Skeletal muscle satellite cell (primary cell): ENCODE measurements at regions not wholly inside any gene's neighbourhood (a gene's known extent, or its start where the extent isn't known, plus 50 kb on each side); places are given as distances from the start of the nearest gene placed in this dataset.
A peak's percentile ranks its signal among the peaks of the same experiment; 100 is the strongest.
"Not testable (repeated sequence)": the region's sequence is repeated elsewhere in the genome, so short reads cannot be mapped to it uniquely, and the experiment has no call there.

Experiments used
- H3K27me3 ChIP-seq: 2 replicates; pipeline ENCODE4 v1.7.0; 2013; ENCODE audit warnings: low read length; ENCODE audit not compliant: control insufficient read depth, insufficient read depth
- H3K36me3 ChIP-seq: 2 replicates; pipeline ENCODE4 v1.7.0; 2013; ENCODE audit warnings: mild to moderate bottlenecking, control low read depth, low read length; ENCODE audit not compliant: insufficient read depth
- H3K4me1 ChIP-seq: 2 replicates; pipeline ENCODE4 v1.7.0; 2013; ENCODE audit warnings: low read length; ENCODE audit not compliant: control insufficient read depth, insufficient read depth
- H3K4me2 ChIP-seq: 2 replicates; pipeline ENCODE4 v1.7.0; 2013; ENCODE audit warnings: mild to moderate bottlenecking, low read length
- H3K4me3 ChIP-seq: 2 replicates; pipeline ENCODE4 v1.7.0; 2013; ENCODE audit warnings: low read length
- H3K9ac ChIP-seq: 2 replicates; pipeline ENCODE4 v1.7.0; 2013; ENCODE audit warnings: mild to moderate bottlenecking, low read depth, low read length, moderate library complexity
- H3K9me3 ChIP-seq: replicated peaks from 2 replicates; pipeline ENCODE4 v1.7.0; 2013; ENCODE audit warnings: mild to moderate bottlenecking, control low read depth, low read length

- H3K9me3 ChIP-seq, H3K4me3 ChIP-seq, H3K9ac ChIP-seq, H3K4me1 ChIP-seq, H3K36me3 ChIP-seq, H3K27me3 ChIP-seq, H3K4me2 ChIP-seq: not testable (repeated sequence)
Observed at GRCh38 chr3:102040144-102040543, 190.8 kb downstream of the NFKBIZ start.

DNA sequence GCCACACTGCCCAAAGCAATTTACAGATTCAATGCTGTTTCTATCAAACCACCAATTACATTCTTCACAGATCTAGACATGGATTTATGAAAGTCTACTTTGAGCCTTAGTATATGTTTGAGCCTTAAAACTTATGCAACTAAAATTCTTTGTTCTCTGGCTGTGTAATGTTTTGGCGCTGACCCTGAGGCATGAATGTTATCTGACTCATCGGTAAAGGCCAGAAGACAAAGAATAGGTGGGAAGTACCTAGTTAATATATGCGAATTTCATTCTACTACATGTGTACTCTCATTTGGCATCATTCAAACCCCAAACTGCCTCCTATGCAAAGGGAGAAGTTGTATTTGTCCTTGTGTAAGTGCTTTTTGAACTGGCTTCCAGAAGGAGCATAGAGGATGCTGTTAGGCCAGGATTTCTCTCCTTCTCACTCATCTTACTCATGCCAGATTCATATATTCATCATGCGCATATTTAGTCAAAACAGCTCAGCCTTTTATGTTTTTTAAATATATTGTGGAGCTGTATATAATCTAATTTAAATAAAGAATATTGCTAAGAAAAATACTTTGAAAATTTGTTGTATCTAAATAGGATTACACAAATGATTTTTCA, 204.2 kb downstream of the NFKBIZ start:
- Histone ChIP-seq H3K4me3 (no peak overlapping the region), H3K36me3 (no peaks in the 10 kb centered on the region), H3K4me1 (peaks cover 14% of the 10 kb centered on the region), H3K27me3 (no peaks in the 10 kb centered on the region), H3K4me2 (no peak overlapping the region), H3K9ac (no peak overlapping the region), H3K9me3 (no peaks in the 10 kb centered on the region)

GRCh38 chr3:102054543-102055080, 205.3 kb downstream of the NFKBIZ start:
- no peak overlapping the region for H3K9ac ChIP-seq
- no peaks in the 10 kb centered on the region for H3K36me3 ChIP-seq
- no peaks in the 10 kb centered on the region for H3K27me3 ChIP-seq
- H3K4me1 ChIP-seq = peaks cover 14% of the 10 kb centered on the region
- H3K9me3 ChIP-seq = no peaks in the 10 kb centered on the region
- no peak overlapping the region for H3K4me3 ChIP-seq
- H3K4me2 ChIP-seq = no peak overlapping the region

DNA sequence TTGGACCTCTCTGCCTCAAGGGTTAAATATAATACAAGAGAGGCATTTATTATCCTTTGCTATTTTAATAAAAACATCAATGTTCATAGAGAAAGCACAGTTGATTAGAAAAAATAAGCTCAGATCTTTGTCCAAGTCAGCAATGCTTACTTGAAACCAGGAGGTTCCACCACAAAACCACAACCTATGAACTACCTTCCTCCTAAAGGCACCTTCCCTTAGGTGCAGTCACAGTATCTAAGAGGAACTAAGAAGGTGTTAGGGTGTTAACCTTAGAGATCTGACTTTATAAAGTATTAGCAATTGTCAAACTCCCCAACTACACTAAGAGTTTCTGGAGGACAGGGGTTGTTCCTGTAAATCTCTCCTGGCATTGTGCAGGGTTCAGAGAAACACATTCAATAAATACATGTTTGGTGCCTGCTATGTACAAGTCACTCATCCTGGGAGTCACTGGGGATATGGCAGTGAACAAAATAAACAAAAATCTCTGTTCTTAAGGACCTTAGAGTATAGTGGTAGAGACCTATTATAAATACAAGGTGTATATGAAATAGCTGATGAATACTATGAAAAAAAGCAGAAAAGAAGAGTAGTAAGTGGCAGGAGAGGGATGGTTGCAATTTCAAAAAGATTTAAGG, 208.6 kb downstream of the NFKBIZ start:
- no peaks in the 10 kb centered on the region for H3K36me3 ChIP-seq
- no peaks in the 10 kb centered on the region for H3K9me3 ChIP-seq
- no peak overlapping the region for H3K9ac ChIP-seq
- no peaks in the 10 kb centered on the region for H3K27me3 ChIP-seq
- H3K4me3 ChIP-seq = no peak overlapping the region
- H3K4me1 ChIP-seq = peaks cover 14% of the 10 kb centered on the region
- no peak overlapping the region for H3K4me2 ChIP-seq

- Histone ChIP-seq H3K9me3 (no peaks in the 10 kb centered on the region), H3K4me3 (no peak overlapping the region), H3K36me3 (no peaks in the 10 kb centered on the region), H3K4me2 (no peak overlapping the region), H3K9ac (no peak overlapping the region), H3K4me1 (peaks cover 3% of the 10 kb centered on the region), H3K27me3 (no peaks in the 10 kb centered on the region)
Observed at GRCh38 chr3:102059145-102059943, 210.0 kb downstream of the NFKBIZ start.

DNA sequence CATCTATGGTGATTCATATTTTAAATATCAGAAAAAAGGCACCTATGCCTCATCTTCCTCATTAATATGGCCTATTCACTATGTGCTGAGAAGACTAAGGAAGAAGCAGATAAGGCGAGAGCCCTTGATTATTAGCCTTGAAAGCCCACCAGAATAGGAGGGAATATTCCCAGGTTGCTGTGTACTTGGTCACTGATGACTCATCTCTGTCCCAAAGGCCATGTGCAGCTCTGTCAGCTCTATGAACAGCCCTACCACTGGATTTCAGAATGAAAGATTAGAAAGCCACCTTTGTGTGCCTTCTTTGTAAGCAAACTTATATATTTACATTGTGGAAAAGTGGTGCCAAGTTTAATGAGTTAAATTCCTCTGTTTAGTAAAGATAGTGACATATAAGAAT, 211.5 kb downstream of the NFKBIZ start:
- peaks cover 3% of the 10 kb centered on the region for H3K4me1 ChIP-seq
- H3K4me2 ChIP-seq = no peak overlapping the region
- no peak overlapping the region for H3K9ac ChIP-seq
- no peaks in the 10 kb centered on the region for H3K9me3 ChIP-seq
- no peak overlapping the region for H3K4me3 ChIP-seq
- no peaks in the 10 kb centered on the region for H3K36me3 ChIP-seq
- H3K27me3 ChIP-seq = no peaks in the 10 kb centered on the region

DNA sequence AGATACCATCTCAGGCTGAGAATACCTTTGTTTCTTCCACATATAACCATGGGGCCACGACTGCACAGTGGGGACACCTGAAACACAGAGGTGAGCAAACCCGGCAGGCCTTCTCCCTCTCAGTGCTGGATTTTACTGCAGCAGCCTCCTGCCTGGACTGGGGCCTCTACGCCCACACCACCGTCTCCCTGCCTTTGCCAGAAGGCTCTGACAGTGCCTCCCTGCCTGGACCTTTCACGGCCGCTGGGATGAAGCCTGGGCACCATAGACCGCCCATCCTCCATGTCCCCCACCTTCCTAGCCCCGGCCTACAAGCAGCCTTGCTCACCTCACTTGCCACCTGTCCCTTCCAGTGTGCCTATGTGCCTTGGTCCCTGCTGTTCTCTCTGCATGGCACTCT, 214.3 kb downstream of the NFKBIZ start:
- no peak overlapping the region for H3K4me3 ChIP-seq
- H3K9ac ChIP-seq = no peak overlapping the region
- H3K27me3 ChIP-seq = no peaks in the 10 kb centered on the region
- H3K4me2 ChIP-seq = no peak overlapping the region
- H3K4me1 ChIP-seq = peaks cover 14% of the 10 kb centered on the region
- no peaks in the 10 kb centered on the region for H3K36me3 ChIP-seq
- H3K9me3 ChIP-seq = no peaks in the 10 kb centered on the region

DNA sequence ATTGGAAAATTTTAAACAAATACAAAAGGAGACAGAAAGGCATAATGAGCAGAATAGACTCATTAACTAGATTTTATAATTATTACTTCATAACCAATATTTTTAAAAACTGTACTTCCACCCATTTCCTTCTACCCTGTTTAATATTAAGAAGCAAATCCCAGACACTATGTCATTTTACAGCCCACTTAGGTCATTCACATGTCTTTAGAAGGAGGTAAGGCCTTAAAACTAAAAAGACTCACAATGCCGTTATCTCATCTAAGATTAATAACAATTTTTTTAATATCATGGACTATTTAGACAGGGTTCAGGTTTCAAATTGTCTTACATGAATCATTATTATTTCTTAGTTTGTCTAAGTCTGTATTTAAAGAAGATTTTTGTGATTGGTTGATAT, 217.2 kb downstream of the NFKBIZ start:
- no peak overlapping the region for H3K4me3 ChIP-seq
- no peak overlapping the region for H3K9ac ChIP-seq
- H3K4me2 ChIP-seq = no peak overlapping the region
- H3K4me1 ChIP-seq = peaks cover 27% of the 10 kb centered on the region
- no peaks in the 10 kb centered on the region for H3K27me3 ChIP-seq
- H3K36me3 ChIP-seq = no peaks in the 10 kb centered on the region
- no peaks in the 10 kb centered on the region for H3K9me3 ChIP-seq

DNA sequence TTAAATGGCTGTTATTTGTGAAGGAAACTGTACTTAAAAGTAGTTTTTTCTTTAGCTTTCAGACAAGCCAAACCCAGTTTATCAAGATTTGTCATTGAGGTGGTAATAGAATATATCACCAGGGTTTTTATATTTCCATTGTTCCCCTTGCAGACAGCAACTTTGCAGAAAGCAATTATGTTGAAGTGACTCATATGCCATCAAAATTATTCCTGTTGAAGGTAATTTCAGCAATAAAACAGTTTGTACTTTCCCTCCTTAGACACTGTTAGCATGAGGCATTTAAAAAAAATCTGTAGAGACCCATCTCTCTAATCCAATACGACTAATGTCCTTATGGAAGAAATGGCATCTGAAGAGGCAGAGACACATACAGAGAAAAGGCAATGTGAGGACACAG, 219.0 kb downstream of the NFKBIZ start:
- Histone ChIP-seq H3K36me3 (no peaks in the 10 kb centered on the region), H3K9me3 (no peaks in the 10 kb centered on the region), H3K4me2 (peak overlapping the region; percentile 54), H3K27me3 (no peaks in the 10 kb centered on the region), H3K4me3 (peak overlapping the region; percentile 4), H3K9ac (peak overlapping the region; percentile 61), H3K4me1 (peaks cover 27% of the 10 kb centered on the region)

GRCh38 chr3:102068736-102069135, 219.4 kb downstream of the NFKBIZ start:
- no peaks in the 10 kb centered on the region for H3K27me3 ChIP-seq
- peak overlapping the region; percentile 30 for H3K4me3 ChIP-seq
- no peaks in the 10 kb centered on the region for H3K36me3 ChIP-seq
- peaks cover 27% of the 10 kb centered on the region for H3K4me1 ChIP-seq
- H3K9ac ChIP-seq = peak overlapping the region; percentile 61
- no peaks in the 10 kb centered on the region for H3K9me3 ChIP-seq
- peak overlapping the region; percentile 54 for H3K4me2 ChIP-seq

- Histone ChIP-seq H3K27me3 (no peaks in the 10 kb centered on the region), H3K4me2 (peak overlapping the region; percentile 54), H3K4me1 (peaks cover 27% of the 10 kb centered on the region), H3K4me3 (peak overlapping the region; percentile 30), H3K36me3 (no peaks in the 10 kb centered on the region), H3K9ac (peak overlapping the region; percentile 61), H3K9me3 (no peaks in the 10 kb centered on the region)
Observed at GRCh38 chr3:102069211-102069662, 219.9 kb downstream of the NFKBIZ start.
